SK-N-MC (cell line): ENCODE measurements at regions not wholly inside any gene's neighbourhood (a gene's known extent, or its start where the extent isn't known, plus 50 kb on each side); places are given as distances from the start of the nearest gene placed in this dataset.
A peak's percentile ranks its signal among the peaks of the same experiment; 100 is the strongest.

Source experiments
- DNase-seq: peaks from one replicate; pipeline ENCODE4 v3.0.0-alpha.2; 2011; ENCODE audit warnings: low read depth, low spot score
- H3K27ac ChIP-seq: fragments of 200-600 bp; sonication (generic); 2 replicates; pipeline ENCODE4 v1.5.1; 2016; ENCODE audit warnings: mixed run types
- H3K36me3 ChIP-seq: fragments of 200-600 bp; sonication (generic); 2 replicates; pipeline ENCODE4 v1.6.1; 2017; ENCODE audit warnings: antibody characterized with exemption, low read length, mixed read lengths; ENCODE audit not compliant: insufficient read depth
- H3K4me3 ChIP-seq: fragments of 200-600 bp; sonication (generic); 2 replicates; pipeline ENCODE4 v1.5.1; 2016
- H3K9ac ChIP-seq: fragments of 200-600 bp; sonication (generic); 2 replicates; pipeline ENCODE4 v1.8.0; 2017; ENCODE audit warnings: mixed run types, mixed read lengths; ENCODE audit not compliant: insufficient read length
- H3K9me3 ChIP-seq: fragments of 200-600 bp; sonication (generic); 2 replicates; pipeline ENCODE4 v1.6.1; 2017; ENCODE audit warnings: low read depth, mild to moderate bottlenecking, antibody characterized with exemption, low read length, moderate library complexity, mixed read lengths
- EZH2 ChIP-seq: fragments of 200-600 bp; sonication (generic); IDR thresholded peaks from one replicate; pipeline ENCODE4 v1.6.1; 2017; ENCODE audit warnings: antibody characterized with exemption
- FOXP2 ChIP-seq: optimal IDR thresholded peaks from 2 replicates; pipeline ENCODE3; 2011; ENCODE audit warnings: mild to moderate bottlenecking, moderate library complexity; ENCODE audit not compliant: insufficient read depth; ENCODE audit errors: extremely low read length, control extremely low read depth
- POLR2AphosphoS5 ChIP-seq: IDR thresholded peaks from 2 replicates; pipeline ENCODE4 v1.6.1; 2012; ENCODE audit warnings: mild to moderate bottlenecking, low read depth, low read length, borderline replicate concordance

DNA sequence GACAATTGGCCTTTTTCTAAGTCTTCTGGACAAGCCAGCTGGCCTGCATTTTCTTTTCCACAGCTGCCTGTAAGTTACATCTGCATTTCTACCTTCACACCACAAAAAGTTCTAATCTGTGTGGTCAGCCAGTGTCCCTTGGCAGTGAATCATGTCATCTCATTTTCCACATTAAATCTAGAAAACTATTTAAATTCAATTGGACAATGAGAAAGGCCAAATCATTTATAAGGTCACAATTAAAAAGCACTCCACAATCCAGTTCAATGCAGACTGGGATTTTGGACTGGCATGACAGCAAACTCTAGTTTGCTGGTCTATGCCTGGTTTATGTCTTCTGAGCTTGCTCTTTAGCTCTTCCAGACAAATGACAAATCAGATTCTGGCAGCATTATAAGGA lies 494.2 kb upstream of the SPHKAP start:
- TF ChIP-seq EZH2 (no peak), POLR2AphosphoS5 (no peak), FOXP2 (no peak)
- H3K9ac ChIP-seq = no peak overlapping the region
- peak overlapping the region; percentile 26; the same call in 1 of the 2 replicates for H3K27ac ChIP-seq
- no peak for DNase-seq
- no peak overlapping the region for H3K4me3 ChIP-seq
- H3K9me3 ChIP-seq = no peaks in the 10 kb centered on the region
- H3K36me3 ChIP-seq = 0 out of 2 replicates have a peak, but pooled peaks cover 4% of the 10 kb centered on the region

- H3K9ac ChIP-seq = no peak overlapping the region
- H3K36me3 ChIP-seq = 0 out of 2 replicates have a peak, but pooled peaks cover 4% of the 10 kb centered on the region
- TF ChIP-seq EZH2 (no peak), POLR2AphosphoS5 (no peak), FOXP2 (no peak)
- no peak overlapping the region for H3K4me3 ChIP-seq
- DNase-seq = no peak
- no peak overlapping the region for H3K27ac ChIP-seq
- H3K9me3 ChIP-seq = no peaks in the 10 kb centered on the region
Measured at GRCh38 chr2:228675091-228675490, 493.6 kb upstream of the SPHKAP start.

DNA sequence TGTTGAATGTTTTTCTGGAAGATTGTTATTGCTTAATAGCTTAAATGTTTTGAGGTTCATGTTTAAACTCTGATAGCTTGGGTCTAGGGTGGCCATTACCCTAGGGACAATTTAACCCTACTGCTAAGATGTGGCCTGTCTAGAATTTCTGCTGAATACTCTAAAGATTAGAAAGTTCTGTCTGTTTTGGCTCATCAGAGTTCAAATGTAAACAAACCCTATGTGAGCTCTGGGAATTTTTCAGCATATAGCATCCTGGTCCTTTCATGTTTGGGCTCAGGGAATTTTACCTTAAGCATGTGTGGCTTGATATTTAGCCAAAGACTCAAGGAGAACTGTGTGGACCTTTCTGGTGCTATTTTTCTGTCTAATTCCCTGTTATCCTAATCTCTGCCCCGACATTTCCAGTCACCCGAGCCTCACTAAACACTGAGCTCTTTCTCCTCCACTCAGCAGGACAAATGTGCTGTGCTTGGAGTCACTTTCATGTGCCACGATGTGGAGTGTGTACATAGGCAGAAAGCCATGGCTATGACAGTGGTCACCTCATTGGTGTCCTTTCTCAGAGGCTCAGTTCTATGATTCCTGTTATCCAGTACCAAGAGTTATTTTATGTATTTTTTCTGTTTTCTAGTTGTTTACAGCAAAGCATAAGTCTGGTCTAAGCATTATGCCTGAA lies 492.5 kb upstream of the SPHKAP start:
- no peak for DNase-seq

DNA sequence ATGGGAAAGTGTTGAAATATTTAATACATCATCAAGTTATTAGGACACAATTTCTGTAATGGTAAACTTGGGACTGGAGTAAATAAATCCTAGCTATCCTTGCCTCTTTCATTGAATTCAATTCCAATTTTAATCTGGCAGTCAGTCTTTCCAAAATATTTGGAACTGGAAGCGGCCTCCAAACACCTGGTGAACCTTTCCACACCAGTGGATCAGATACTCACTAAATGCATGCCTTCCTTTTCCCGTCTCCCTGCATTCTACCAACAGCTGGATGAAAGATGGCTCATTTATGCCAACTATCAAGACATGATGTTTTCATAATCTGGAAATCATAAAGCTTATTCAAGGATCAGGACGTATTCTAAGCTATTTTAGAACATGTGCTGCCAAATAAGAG lies 488.2 kb upstream of the SPHKAP start:
- no peak for TF ChIP-seq FOXP2
- no peak for TF ChIP-seq POLR2AphosphoS5
- no peak for TF ChIP-seq EZH2
- H3K27ac ChIP-seq = no peak overlapping the region
- no peaks in the 10 kb centered on the region for H3K9me3 ChIP-seq
- H3K4me3 ChIP-seq = no peak overlapping the region
- 0 out of 2 replicates have a peak, but pooled peaks cover 4% of the 10 kb centered on the region for H3K36me3 ChIP-seq
- DNase-seq = no peak
- no peak overlapping the region for H3K9ac ChIP-seq

More for the DNA sequence above, 492.5 kb upstream of the SPHKAP start:
- H3K27ac ChIP-seq = peak overlapping the region; percentile 11; the same call in 1 of the 2 replicates
- TF ChIP-seq FOXP2 = no peak
- no peak for TF ChIP-seq EZH2
- TF ChIP-seq POLR2AphosphoS5 = no peak
- H3K9me3 ChIP-seq = no peaks in the 10 kb centered on the region
- no peak overlapping the region for H3K9ac ChIP-seq
- H3K4me3 ChIP-seq = no peak overlapping the region
- H3K36me3 ChIP-seq = 0 out of 2 replicates have a peak, but pooled peaks cover 4% of the 10 kb centered on the region

- Histone ChIP-seq H3K4me3 (no peak overlapping the region), H3K9ac (no peak overlapping the region), H3K36me3 (no peaks in the 10 kb centered on the region), H3K9me3 (no peaks in the 10 kb centered on the region), H3K27ac (no peak overlapping the region)
- TF ChIP-seq FOXP2 (no peak), POLR2AphosphoS5 (no peak), EZH2 (no peak)
- no peak for DNase-seq
Measured at GRCh38 chr2:228665232-228665631, 483.7 kb upstream of the SPHKAP start.

DNA sequence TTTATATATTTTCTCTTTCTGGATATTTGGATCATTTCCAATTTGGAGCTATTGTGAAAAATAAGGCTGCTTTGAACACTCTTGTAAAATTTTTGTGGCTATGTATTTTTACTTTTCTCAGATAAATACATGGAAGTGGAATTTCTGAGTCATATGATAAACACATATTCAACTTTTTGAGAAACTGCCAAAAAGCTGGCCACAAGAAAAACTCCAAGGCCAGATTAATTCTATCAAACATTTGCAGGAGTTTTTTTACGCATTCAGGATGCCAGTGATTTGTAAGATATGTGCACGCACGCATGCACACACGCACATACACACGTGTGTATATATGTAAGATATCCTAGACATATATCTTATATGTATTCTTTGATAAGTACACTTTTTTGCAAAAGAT lies 477.5 kb upstream of the SPHKAP start:
- no peak for DNase-seq
- no peak for TF ChIP-seq EZH2
- TF ChIP-seq POLR2AphosphoS5 = no peak
- no peak for TF ChIP-seq FOXP2
- Histone ChIP-seq H3K9ac (no peak overlapping the region), H3K27ac (no peak overlapping the region), H3K36me3 (no peaks in the 10 kb centered on the region), H3K4me3 (no peak overlapping the region), H3K9me3 (no peaks in the 10 kb centered on the region)

DNA sequence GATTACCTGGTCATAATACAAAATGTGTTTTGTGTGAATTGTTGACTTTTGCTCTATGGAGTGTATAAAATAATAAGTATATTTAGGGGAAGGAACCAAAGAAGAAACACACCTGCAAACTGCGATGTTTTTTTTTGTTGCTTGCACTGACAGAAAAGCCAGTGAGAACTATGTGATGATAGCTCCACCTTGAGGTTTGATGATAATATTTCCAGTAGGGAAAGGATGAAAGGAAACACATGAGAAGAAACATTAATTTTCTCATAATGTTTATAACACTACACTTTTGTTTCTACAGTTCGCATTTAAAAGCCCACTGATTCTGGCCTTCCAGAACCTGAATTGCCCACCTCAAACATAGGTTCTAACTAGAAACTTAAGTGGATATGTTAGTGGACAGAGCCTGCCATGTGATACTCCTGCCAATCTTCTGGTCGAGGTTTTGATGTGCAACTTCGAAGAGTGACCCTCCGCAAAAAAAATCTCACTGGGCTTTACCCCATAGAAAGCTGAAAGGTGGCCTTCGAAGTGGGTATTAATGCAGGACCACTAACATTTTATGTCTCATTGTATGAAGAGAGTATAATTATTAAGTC lies 476.4 kb upstream of the SPHKAP start:
- Histone ChIP-seq H3K9me3 (no peaks in the 10 kb centered on the region), H3K27ac (peak overlapping the region; percentile 71), H3K9ac (peak overlapping the region; percentile 47), H3K4me3 (peak overlapping the region; percentile 25), H3K36me3 (no peaks in the 10 kb centered on the region)
- DNase-seq = no peak
- TF ChIP-seq FOXP2 (no peak), POLR2AphosphoS5 (no peak), EZH2 (no peak)

DNA sequence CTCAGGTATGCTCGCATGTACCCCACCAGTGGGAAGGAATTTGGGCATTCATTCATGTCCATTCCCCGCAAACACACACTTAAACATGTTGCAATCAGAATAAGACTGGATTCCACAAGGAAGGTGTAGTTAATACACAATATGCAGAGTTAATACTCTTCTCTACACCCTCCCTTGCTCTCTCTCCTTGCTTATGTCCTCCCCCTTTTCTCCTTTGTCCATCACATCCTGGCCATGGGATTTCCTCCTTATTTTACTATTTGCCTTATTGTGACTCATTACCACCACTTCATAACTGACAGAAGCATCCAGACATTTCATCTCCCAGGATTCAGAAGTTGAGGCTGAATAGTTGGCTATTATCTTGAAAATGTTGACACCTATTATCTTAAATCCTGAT lies 473.8 kb upstream of the SPHKAP start:
- no peak overlapping the region for H3K4me3 ChIP-seq
- H3K36me3 ChIP-seq = no peaks in the 10 kb centered on the region
- TF ChIP-seq FOXP2 (no peak), POLR2AphosphoS5 (no peak), EZH2 (no peak)

DNA sequence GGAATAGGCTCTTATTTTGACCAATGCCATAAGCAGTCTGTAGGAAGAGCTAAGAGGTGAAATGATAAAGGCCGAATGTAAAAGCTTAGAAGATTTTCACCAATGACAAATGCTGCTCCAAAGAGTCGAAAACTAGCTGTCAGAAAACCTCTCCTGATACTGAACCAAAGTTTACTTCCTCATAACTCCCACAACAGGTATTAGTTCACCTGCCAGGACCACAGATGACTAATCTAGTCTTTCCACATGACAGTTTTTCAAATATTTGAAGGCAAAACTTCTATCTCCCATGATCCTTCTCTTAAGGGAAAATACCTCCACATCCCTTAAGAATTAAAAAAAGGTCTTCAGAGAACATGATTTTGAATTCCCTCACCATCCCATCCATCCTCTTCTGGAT lies 473.2 kb upstream of the SPHKAP start:
- Histone ChIP-seq H3K27ac (no peak overlapping the region), H3K4me3 (no peak overlapping the region), H3K9me3 (no peaks in the 10 kb centered on the region), H3K36me3 (no peaks in the 10 kb centered on the region), H3K9ac (no peak overlapping the region)
- DNase-seq = no peak
- TF ChIP-seq FOXP2 (no peak), EZH2 (no peak), POLR2AphosphoS5 (no peak)

More for the DNA sequence above, 473.8 kb upstream of the SPHKAP start:
- H3K9ac ChIP-seq = no peak overlapping the region
- no peak overlapping the region for H3K27ac ChIP-seq
- DNase-seq = no peak
- H3K9me3 ChIP-seq = no peaks in the 10 kb centered on the region
